ENCODE measurements at regions not wholly inside any gene's neighbourhood (a gene's known extent, or its start where the extent isn't known, plus 50 kb on each side); places are given as distances from the start of the nearest gene placed in this dataset.

- no peak for DNase-seq
Observed at GRCh38 chr4:35925806-35926205, 318.5 kb downstream of the ARAP2 start.

GRCh38 chr4:35926788-35927187 is 317.5 kb downstream of the ARAP2 start:
- DNase-seq: no peak

GRCh38 chr4:35933901-35934300 is 310.4 kb downstream of the ARAP2 start:
- no peak for DNase-seq

GRCh38 chr4:35934320-35934981 is 309.9 kb downstream of the ARAP2 start:
- DNase-seq: no peak

GRCh38 chr4:35938936-35939335 is 305.4 kb downstream of the ARAP2 start:
- DNase-seq: no peak

- DNase-seq: no peak
Observed at GRCh38 chr4:35939751-35940150, 304.6 kb downstream of the ARAP2 start.

GRCh38 chr4:35942092-35942491 is 302.2 kb downstream of the ARAP2 start:
- no peak for DNase-seq

GRCh38 chr4:35943606-35944005 is 300.7 kb downstream of the ARAP2 start:
- DNase-seq: no peak

- no peak for DNase-seq
Observed at GRCh38 chr4:35948171-35948570, 296.1 kb downstream of the ARAP2 start.

- DNase-seq: no peak
Observed at GRCh38 chr4:35950442-35950841, 293.9 kb downstream of the ARAP2 start.

- DNase-seq: no peak
Observed at GRCh38 chr4:35952751-35953150, 291.6 kb downstream of the ARAP2 start.

- no peak for DNase-seq
Observed at GRCh38 chr4:35963383-35963782, 280.9 kb downstream of the ARAP2 start.

GRCh38 chr4:35963974-35964515 is 280.3 kb downstream of the ARAP2 start:
- no peak for DNase-seq

GRCh38 chr4:35965300-35965699 is 279.0 kb downstream of the ARAP2 start:
- DNase-seq: no peak

- no peak for DNase-seq
Observed at GRCh38 chr4:35966566-35966965, 277.7 kb downstream of the ARAP2 start.

- DNase-seq: no peak
Observed at GRCh38 chr4:35970366-35970960, 273.9 kb downstream of the ARAP2 start.

GRCh38 chr4:35972814-35973213 is 271.5 kb downstream of the ARAP2 start:
- no peak for DNase-seq

- no peak for DNase-seq
Observed at GRCh38 chr4:35975617-35976355, 268.5 kb downstream of the ARAP2 start.

GRCh38 chr4:35978551-35978950 is 265.8 kb downstream of the ARAP2 start:
- no peak for DNase-seq

- DNase-seq: no peak
Observed at GRCh38 chr4:35982318-35982717, 262.0 kb downstream of the ARAP2 start.

GRCh38 chr4:35986537-35986936 is 257.8 kb downstream of the ARAP2 start:
- no peak for DNase-seq

GRCh38 chr4:35993606-35994005 is 250.7 kb downstream of the ARAP2 start:
- no peak for DNase-seq

- DNase-seq: no peak
Observed at GRCh38 chr4:36000941-36001557, 243.3 kb downstream of the ARAP2 start.

- DNase-seq: no peak
Observed at GRCh38 chr4:36003051-36003450, 241.3 kb downstream of the ARAP2 start.
